ENCODE measurements at regions not wholly inside any gene's neighbourhood (a gene's known extent, or its start where the extent isn't known, plus 50 kb on each side); places are given as distances from the start of the nearest gene placed in this dataset.

DNA sequence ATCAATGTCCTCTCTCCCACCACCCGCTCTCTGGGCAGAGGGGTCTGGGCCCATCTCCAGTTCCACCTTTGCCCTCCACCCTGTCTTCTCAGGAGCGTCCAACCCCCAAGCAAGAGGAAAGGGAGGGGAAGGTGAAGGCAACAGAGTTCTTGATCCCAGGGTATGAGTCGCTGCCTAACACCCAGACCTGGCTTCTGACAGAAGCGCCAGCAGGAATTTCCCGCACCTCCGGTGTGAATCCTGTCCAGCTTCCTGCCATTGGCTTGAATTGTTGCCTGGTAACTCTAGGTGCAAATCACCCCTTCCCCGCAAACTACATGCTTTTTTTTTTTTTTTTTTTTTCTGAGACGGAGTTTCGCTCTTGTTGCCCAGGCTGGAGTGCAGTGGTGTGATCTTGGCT is 84.2 kb upstream of the IER5L start:
- intact Hi-C loops (cut with DNase I): no loop called here
- H3K4me1 ChIP-seq: peaks cover 0 to 29% (median 15%) of the 10 kb centered on the region in 12 donors
- peak overlapping the region in 6 of 12 donors; percentile 24 to 47 (median 36) for H3K4me3 ChIP-seq
- TF ChIP-seq, protein P1, sequence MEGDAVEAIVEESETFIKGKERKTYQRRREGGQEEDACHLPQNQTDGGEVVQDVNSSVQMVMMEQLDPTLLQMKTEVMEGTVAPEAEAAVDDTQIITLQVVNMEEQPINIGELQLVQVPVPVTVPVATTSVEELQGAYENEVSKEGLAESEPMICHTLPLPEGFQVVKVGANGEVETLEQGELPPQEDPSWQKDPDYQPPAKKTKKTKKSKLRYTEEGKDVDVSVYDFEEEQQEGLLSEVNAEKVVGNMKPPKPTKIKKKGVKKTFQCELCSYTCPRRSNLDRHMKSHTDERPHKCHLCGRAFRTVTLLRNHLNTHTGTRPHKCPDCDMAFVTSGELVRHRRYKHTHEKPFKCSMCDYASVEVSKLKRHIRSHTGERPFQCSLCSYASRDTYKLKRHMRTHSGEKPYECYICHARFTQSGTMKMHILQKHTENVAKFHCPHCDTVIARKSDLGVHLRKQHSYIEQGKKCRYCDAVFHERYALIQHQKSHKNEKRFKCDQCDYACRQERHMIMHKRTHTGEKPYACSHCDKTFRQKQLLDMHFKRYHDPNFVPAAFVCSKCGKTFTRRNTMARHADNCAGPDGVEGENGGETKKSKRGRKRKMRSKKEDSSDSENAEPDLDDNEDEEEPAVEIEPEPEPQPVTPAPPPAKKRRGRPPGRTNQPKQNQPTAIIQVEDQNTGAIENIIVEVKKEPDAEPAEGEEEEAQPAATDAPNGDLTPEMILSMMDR (IDR thresholded peaks at IDR 0.05): no peak
- no peak for TF ChIP-seq POLR2A (IDR thresholded peaks at IDR 0.05)
- H3K27ac ChIP-seq: peak overlapping the region in 11 of 12 donors; percentile 64 to 94 (median 81)
- H3K36me3 ChIP-seq: no peaks in the 10 kb centered on the region
- H3K9me3 ChIP-seq: no peaks in the 10 kb centered on the region
- H3K27me3 ChIP-seq: peaks cover 0 to 16% (median 0%) of the 10 kb centered on the region in 9 donors
- 64 to 73% (median 69%) methylated on average over 9 of the region's 9 CpGs for WGBS, 4 donors
- DNase-seq (peak in 3 of 5 donors; percentile 24 to 33 (median 31)), ATAC-seq (peak in 1 of 4 donors; percentile 60)

DNA sequence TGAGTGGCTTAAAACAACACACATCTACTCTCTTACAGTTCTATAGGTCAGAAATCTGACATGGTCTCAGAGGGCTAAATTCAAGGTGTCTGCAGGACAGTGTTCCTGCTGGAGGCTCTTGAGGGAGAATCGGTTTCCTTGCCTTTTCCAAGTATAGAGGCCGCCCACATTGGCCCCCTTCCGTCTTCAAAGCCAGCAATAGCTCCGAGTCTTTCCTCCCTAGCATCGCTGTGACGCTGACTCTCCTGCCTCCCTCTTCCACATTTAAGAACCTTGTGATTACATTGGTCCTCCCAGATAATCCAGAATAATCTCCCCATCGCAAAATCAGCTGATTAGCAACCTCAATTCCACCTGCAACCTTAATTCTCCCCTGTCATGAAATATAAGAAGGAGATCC is 81.3 kb upstream of the IER5L start:
- WGBS, 4 donors: 76 to 85% (median 81%) methylated on average over 7 of the region's 7 CpGs

DNA sequence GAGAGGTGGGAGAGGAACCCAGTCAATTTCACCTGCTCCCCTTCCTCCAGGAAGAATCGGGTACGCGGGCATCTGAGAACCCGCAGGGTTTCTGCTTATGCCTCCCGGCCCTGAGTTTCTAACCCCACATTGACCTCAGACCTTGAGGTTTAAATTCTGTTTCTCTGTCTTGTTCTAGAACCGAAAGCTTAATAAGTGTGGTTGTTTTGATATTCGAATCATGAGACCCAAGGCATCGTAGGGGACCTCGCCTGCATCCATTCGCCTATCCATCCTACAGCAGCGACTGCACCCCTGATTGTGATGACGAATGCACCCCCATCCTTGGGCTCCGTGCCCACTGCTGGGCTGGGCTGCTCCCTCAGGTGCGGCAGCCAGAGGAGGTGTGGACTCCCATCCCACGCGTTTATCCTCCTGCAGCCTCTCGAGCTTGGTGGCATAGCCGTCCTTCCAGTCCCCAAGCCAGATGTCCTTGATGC is 80.8 kb upstream of the IER5L start:
- H3K9me3 ChIP-seq: no peaks in the 10 kb centered on the region
- DNase-seq: peak in 1 of 5 donors; percentile 30
- WGBS, 4 donors: 20 to 33% (median 28%) methylated on average over 18 of the region's 18 CpGs
- H3K27ac ChIP-seq: no peak overlapping the region
- peaks cover 6 to 39% (median 23%) of the 10 kb centered on the region in 12 donors for H3K4me1 ChIP-seq
- intact Hi-C loops (cut with DNase I): loop anchor here in 5 of 10 donors (5.0 to 10.0 kb wide), 4 partner anchors 77 to 223 kb away; partner anchors contain the start of gene IER5L (in 2 of the 5)
- TF ChIP-seq, protein P1 (IDR thresholded peaks at IDR 0.05): no peak
- TF ChIP-seq POLR2A (IDR thresholded peaks at IDR 0.05): no peak
- H3K4me3 ChIP-seq: peak overlapping the region in 9 of 12 donors; percentile 17 to 41 (median 33)
- H3K36me3 ChIP-seq: no peaks in the 10 kb centered on the region
- no peak for ATAC-seq
- H3K27me3 ChIP-seq: peaks cover 0 to 16% (median 0%) of the 10 kb centered on the region in 9 donors

More for the DNA sequence above, 81.3 kb upstream of the IER5L start:
- H3K36me3 ChIP-seq: no peaks in the 10 kb centered on the region
- TF ChIP-seq, protein P1 (IDR thresholded peaks at IDR 0.05): no peak
- no peak for TF ChIP-seq POLR2A (IDR thresholded peaks at IDR 0.05)
- no peak for ATAC-seq
- intact Hi-C loops (cut with DNase I): loop anchor here in 5 of 10 donors (5.0 to 10.0 kb wide), 4 partner anchors 77 to 223 kb away; partner anchors contain the start of gene IER5L (in 2 of the 5)
- H3K9me3 ChIP-seq: no peaks in the 10 kb centered on the region
- H3K4me3 ChIP-seq: no peak overlapping the region
- DNase-seq: no peak
- H3K27ac ChIP-seq: no peak overlapping the region
- H3K4me1 ChIP-seq: peaks cover 2 to 34% (median 18%) of the 10 kb centered on the region in 12 donors
- H3K27me3 ChIP-seq: peaks cover 0 to 16% (median 0%) of the 10 kb centered on the region in 9 donors

DNA sequence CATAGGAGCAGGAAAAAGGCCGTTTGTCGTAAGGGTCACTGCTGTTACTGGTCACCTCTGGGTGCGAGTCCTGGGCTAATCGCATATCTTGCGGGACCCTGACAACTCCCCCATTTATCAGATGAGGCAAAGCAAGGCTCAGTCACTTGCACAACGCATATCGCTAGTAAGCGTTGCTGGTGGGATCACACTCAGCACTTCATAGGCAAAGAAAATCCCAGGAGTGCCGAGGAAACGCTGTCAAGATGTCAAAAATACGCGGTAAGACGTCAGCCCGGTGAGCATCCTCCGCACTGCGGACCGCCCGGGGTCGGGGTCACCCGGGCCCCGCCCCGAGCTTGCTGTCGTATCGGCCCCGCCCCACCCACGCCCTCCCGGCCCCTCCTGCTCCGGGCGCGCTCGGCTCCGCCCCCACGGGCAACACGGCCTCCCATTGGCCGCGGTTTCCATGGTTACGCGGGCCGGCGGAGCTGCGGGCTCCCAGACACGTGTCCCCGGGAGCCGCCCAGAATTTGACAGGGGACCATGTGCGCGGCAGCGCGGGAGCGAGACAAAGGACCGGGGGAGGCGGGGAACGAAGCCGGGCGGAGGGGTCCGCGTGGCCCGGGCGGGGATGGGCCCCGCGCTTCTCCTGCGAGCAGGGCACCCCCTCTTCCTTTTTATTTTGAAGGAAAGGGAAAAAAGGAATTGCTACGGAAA is 80.2 kb upstream of the IER5L start:
- WGBS, 4 donors: 6 to 8% (median 8%) methylated on average over 44 to 62 of the region's 62 CpGs
- peaks cover 0 to 16% (median 0%) of the 10 kb centered on the region in 9 donors for H3K27me3 ChIP-seq
- peak overlapping the region in 9 of 12 donors; percentile 17 to 41 (median 33) for H3K4me3 ChIP-seq
- DNase-seq (peak; percentile 93 to 97 (median 95)), ATAC-seq (peak; percentile 66 to 87 (median 82))
- no peaks in the 10 kb centered on the region for H3K36me3 ChIP-seq
- no peak for TF ChIP-seq POLR2A (IDR thresholded peaks at IDR 0.05)
- TF ChIP-seq, protein P1 (IDR thresholded peaks at IDR 0.05): no peak
- peak overlapping the region in 6 of 12 donors; percentile 4 to 62 (median 20) for H3K27ac ChIP-seq
- intact Hi-C loops (cut with DNase I): loop anchor here in 5 of 10 donors (5.0 to 10.0 kb wide), 4 partner anchors 76 to 224 kb away; partner anchors contain the start of gene IER5L (in 2 of the 5)
- peaks cover 6 to 45% (median 28%) of the 10 kb centered on the region in 12 donors for H3K4me1 ChIP-seq
- H3K9me3 ChIP-seq: no peaks in the 10 kb centered on the region

Measured in heart left ventricle (tissue), 16 donors.